ENCODE measurements at regions not wholly inside any gene's neighbourhood (a gene's known extent, or its start where the extent isn't known, plus 50 kb on each side); places are given as distances from the start of the nearest gene placed in this dataset.
"Not testable (repeated sequence)": the region's sequence is repeated elsewhere in the genome, so short reads cannot be mapped to it uniquely, and the experiment has no call there.

- not testable (repeated sequence) for H4K8ac ChIP-seq (ENCODE audit: low read length); H3K79me1 ChIP-seq (replicated peaks; ENCODE audit: low read length, poor library complexity, severe bottlenecking); H2AK5ac ChIP-seq (ENCODE audit: low read length, severe bottlenecking); H3K4ac ChIP-seq (ENCODE audit: low read depth in 1 of 2, low read length in 2 of 2); H2BK120ac ChIP-seq (ENCODE audit: low read depth, low read length); DNase-seq; H3K4me3 ChIP-seq (ENCODE audit: insufficient read depth in 1 of 2, low read depth in 1 of 2, low read length in 2 of 2); H3K36me3 ChIP-seq (ENCODE audit: control insufficient read depth in 1 of 2, insufficient read depth in 2 of 2, low read depth in 1 of 2, low read length in 2 of 2); H3K23ac ChIP-seq (ENCODE audit: low read length in 2 of 2); H3K9ac ChIP-seq (ENCODE audit: low read length); H3K4me1 ChIP-seq (ENCODE audit: control insufficient read depth, insufficient read depth, low read depth, low read length); H2BK15ac ChIP-seq (ENCODE audit: low read depth, poor library complexity, severe bottlenecking); H4K91ac ChIP-seq (ENCODE audit: low read length); H2AFZ ChIP-seq (ENCODE audit: low read depth, low read length); H2BK5ac ChIP-seq (ENCODE audit: low read depth, low read length, poor library complexity, severe bottlenecking); H3K18ac ChIP-seq (ENCODE audit: low read depth in 1 of 2, low read length in 2 of 2); H3K27ac ChIP-seq (ENCODE audit: low read length, poor library complexity, severe bottlenecking); H3K14ac ChIP-seq (ENCODE audit: low read length in 2 of 2); H3K9me3 ChIP-seq (ENCODE audit: control insufficient read depth, low read length); H2BK12ac ChIP-seq (ENCODE audit: low read length in 2 of 2); H3K27me3 ChIP-seq (ENCODE audit: control insufficient read depth in 1 of 2, insufficient read depth in 1 of 2, low read length in 2 of 2); H3K4me2 ChIP-seq (ENCODE audit: low read length, poor library complexity, severe bottlenecking)
- no CpG with 5 or more reads among the region's 2 CpGs for WGBS
These were observed 127.5 kb downstream of the NBPF8 start for GRCh38 chr1:120542365-120542764.

- no CpG with 5 or more reads among the region's 2 CpGs for WGBS
- not testable (repeated sequence) for DNase-seq; H3K4me3 ChIP-seq (ENCODE audit: insufficient read depth in 1 of 2, low read depth in 1 of 2, low read length in 2 of 2)
These were observed 128.1 kb downstream of the NBPF8 start for GRCh38 chr1:120542940-120543339.

GRCh38 chr1:120544434-120544833, 129.6 kb downstream of the NBPF8 start:
- H3K27ac ChIP-seq (ENCODE audit: low read length, poor library complexity, severe bottlenecking); DNase-seq; H3K23ac ChIP-seq (ENCODE audit: low read length in 2 of 2); H3K79me1 ChIP-seq (replicated peaks; ENCODE audit: low read length, poor library complexity, severe bottlenecking); H3K4me1 ChIP-seq (ENCODE audit: control insufficient read depth, insufficient read depth, low read depth, low read length); H2BK15ac ChIP-seq (ENCODE audit: low read depth, poor library complexity, severe bottlenecking); H3K18ac ChIP-seq (ENCODE audit: low read depth in 1 of 2, low read length in 2 of 2); H3K9me3 ChIP-seq (ENCODE audit: control insufficient read depth, low read length); H3K36me3 ChIP-seq (ENCODE audit: control insufficient read depth in 1 of 2, insufficient read depth in 2 of 2, low read depth in 1 of 2, low read length in 2 of 2); H2AK5ac ChIP-seq (ENCODE audit: low read length, severe bottlenecking); H3K14ac ChIP-seq (ENCODE audit: low read length in 2 of 2); H3K27me3 ChIP-seq (ENCODE audit: control insufficient read depth in 1 of 2, insufficient read depth in 1 of 2, low read length in 2 of 2); H3K4me2 ChIP-seq (ENCODE audit: low read length, poor library complexity, severe bottlenecking); H2BK120ac ChIP-seq (ENCODE audit: low read depth, low read length); H4K8ac ChIP-seq (ENCODE audit: low read length); H3K9ac ChIP-seq (ENCODE audit: low read length); H2BK5ac ChIP-seq (ENCODE audit: low read depth, low read length, poor library complexity, severe bottlenecking); H4K91ac ChIP-seq (ENCODE audit: low read length); H2AFZ ChIP-seq (ENCODE audit: low read depth, low read length); H2BK12ac ChIP-seq (ENCODE audit: low read length in 2 of 2); H3K4ac ChIP-seq (ENCODE audit: low read depth in 1 of 2, low read length in 2 of 2); H3K4me3 ChIP-seq (ENCODE audit: insufficient read depth in 1 of 2, low read depth in 1 of 2, low read length in 2 of 2): not testable (repeated sequence)
- WGBS, result no CpG with 5 or more reads among the region's 2 CpGs

More at GRCh38 chr1:120542940-120543339, 128.1 kb downstream of the NBPF8 start:
- H3K79me1 ChIP-seq (replicated peaks; ENCODE audit: low read length, poor library complexity, severe bottlenecking); H2BK5ac ChIP-seq (ENCODE audit: low read depth, low read length, poor library complexity, severe bottlenecking); H2AK5ac ChIP-seq (ENCODE audit: low read length, severe bottlenecking); H3K27me3 ChIP-seq (ENCODE audit: control insufficient read depth in 1 of 2, insufficient read depth in 1 of 2, low read length in 2 of 2); H3K27ac ChIP-seq (ENCODE audit: low read length, poor library complexity, severe bottlenecking); H3K4me2 ChIP-seq (ENCODE audit: low read length, poor library complexity, severe bottlenecking); H2BK120ac ChIP-seq (ENCODE audit: low read depth, low read length); H2BK15ac ChIP-seq (ENCODE audit: low read depth, poor library complexity, severe bottlenecking); H4K8ac ChIP-seq (ENCODE audit: low read length); H3K4me1 ChIP-seq (ENCODE audit: control insufficient read depth, insufficient read depth, low read depth, low read length); H2AFZ ChIP-seq (ENCODE audit: low read depth, low read length); H3K23ac ChIP-seq (ENCODE audit: low read length in 2 of 2); H3K4ac ChIP-seq (ENCODE audit: low read depth in 1 of 2, low read length in 2 of 2); H3K9ac ChIP-seq (ENCODE audit: low read length); H3K9me3 ChIP-seq (ENCODE audit: control insufficient read depth, low read length); H2BK12ac ChIP-seq (ENCODE audit: low read length in 2 of 2); H3K14ac ChIP-seq (ENCODE audit: low read length in 2 of 2); H3K18ac ChIP-seq (ENCODE audit: low read depth in 1 of 2, low read length in 2 of 2); H3K36me3 ChIP-seq (ENCODE audit: control insufficient read depth in 1 of 2, insufficient read depth in 2 of 2, low read depth in 1 of 2, low read length in 2 of 2); H4K91ac ChIP-seq (ENCODE audit: low read length): not testable (repeated sequence)

GRCh38 chr1:120550335-120550734, 135.5 kb downstream of the NBPF8 start:
- H3K23ac ChIP-seq (ENCODE audit: low read length in 2 of 2); H2BK12ac ChIP-seq (ENCODE audit: low read length in 2 of 2); H3K4me2 ChIP-seq (ENCODE audit: low read length, poor library complexity, severe bottlenecking); H2AFZ ChIP-seq (ENCODE audit: low read depth, low read length); H2BK15ac ChIP-seq (ENCODE audit: low read depth, poor library complexity, severe bottlenecking); H2AK5ac ChIP-seq (ENCODE audit: low read length, severe bottlenecking); DNase-seq; H3K27me3 ChIP-seq (ENCODE audit: control insufficient read depth in 1 of 2, insufficient read depth in 1 of 2, low read length in 2 of 2); H3K79me1 ChIP-seq (replicated peaks; ENCODE audit: low read length, poor library complexity, severe bottlenecking); H3K4ac ChIP-seq (ENCODE audit: low read depth in 1 of 2, low read length in 2 of 2); H3K27ac ChIP-seq (ENCODE audit: low read length, poor library complexity, severe bottlenecking); H2BK120ac ChIP-seq (ENCODE audit: low read depth, low read length); H3K9ac ChIP-seq (ENCODE audit: low read length); H3K9me3 ChIP-seq (ENCODE audit: control insufficient read depth, low read length); H3K4me1 ChIP-seq (ENCODE audit: control insufficient read depth, insufficient read depth, low read depth, low read length); H3K14ac ChIP-seq (ENCODE audit: low read length in 2 of 2); H4K91ac ChIP-seq (ENCODE audit: low read length); H3K36me3 ChIP-seq (ENCODE audit: control insufficient read depth in 1 of 2, insufficient read depth in 2 of 2, low read depth in 1 of 2, low read length in 2 of 2); H3K18ac ChIP-seq (ENCODE audit: low read depth in 1 of 2, low read length in 2 of 2); H4K8ac ChIP-seq (ENCODE audit: low read length); H2BK5ac ChIP-seq (ENCODE audit: low read depth, low read length, poor library complexity, severe bottlenecking); H3K4me3 ChIP-seq (ENCODE audit: insufficient read depth in 1 of 2, low read depth in 1 of 2, low read length in 2 of 2): not testable (repeated sequence)
- WGBS, result no CpG with 5 or more reads among the region's 2 CpGs

All from mesenchymal stem cell (in vitro differentiated cells and primary cell).